GM12892 (cell line): ENCODE measurements at regions not wholly inside any gene's neighbourhood (a gene's known extent, or its start where the extent isn't known, plus 50 kb on each side); places are given as distances from the start of the nearest gene placed in this dataset.

ENCODE experiments used
- POLR2A ChIP-seq: IDR thresholded peaks from 2 replicates; pipeline ENCODE4 v1.6.1; 2011; ENCODE audit warnings: low read depth, low read length, control low read depth
- POLR2AphosphoS5 ChIP-seq: IDR thresholded peaks from 2 replicates; pipeline ENCODE4 v1.6.1; 2011; ENCODE audit warnings: low read depth, low read length, control low read depth
- TAF1 ChIP-seq: IDR thresholded peaks from 2 replicates; pipeline ENCODE4 v1.6.1; 2011; ENCODE audit warnings: low read depth, mild to moderate bottlenecking, control low read depth, low read length, borderline replicate concordance

GRCh38 chr6:144343701-144344428 is 58.7 kb downstream of the UTRN start:
- TF ChIP-seq POLR2A (no peak), TAF1 (no peak), POLR2AphosphoS5 (no peak)
